ENCODE measurements at regions not wholly inside any gene's neighbourhood (a gene's known extent, or its start where the extent isn't known, plus 50 kb on each side); places are given as distances from the start of the nearest gene placed in this dataset.
A peak's percentile ranks its signal among the peaks of the same experiment; 100 is the strongest.

GRCh38 chr4:10201381-10202223 lies 85.0 kb upstream of the WDR1 start:
- DNase-seq, result no peak

GRCh38 chr4:10200869-10201268 lies 84.3 kb upstream of the WDR1 start:
- no peak for DNase-seq

- no peak for DNase-seq
Measured at GRCh38 chr4:10198365-10198764, 81.8 kb upstream of the WDR1 start.

- no peak for DNase-seq
Measured at GRCh38 chr4:10197952-10198351, 81.4 kb upstream of the WDR1 start.

- no peak for DNase-seq
Measured at GRCh38 chr4:10196191-10196590, 79.6 kb upstream of the WDR1 start.

- DNase-seq, result no peak
Measured at GRCh38 chr4:10192331-10192730, 75.7 kb upstream of the WDR1 start.

- DNase-seq, result no peak
Measured at GRCh38 chr4:10188400-10189004, 71.9 kb upstream of the WDR1 start.

GRCh38 chr4:10186228-10187214 lies 69.9 kb upstream of the WDR1 start:
- no peak for DNase-seq

GRCh38 chr4:10185518-10186227 lies 69.1 kb upstream of the WDR1 start:
- no peak for DNase-seq

GRCh38 chr4:10184501-10184938 lies 67.9 kb upstream of the WDR1 start:
- no peak for DNase-seq

GRCh38 chr4:10184041-10184440 lies 67.4 kb upstream of the WDR1 start:
- DNase-seq, result peak; percentile 65

- DNase-seq, result no peak
Measured at GRCh38 chr4:10183462-10183861, 66.9 kb upstream of the WDR1 start.

- DNase-seq, result no peak
Measured at GRCh38 chr4:10182446-10183424, 66.1 kb upstream of the WDR1 start.

GRCh38 chr4:10181745-10182445 lies 65.3 kb upstream of the WDR1 start:
- no peak for DNase-seq

- DNase-seq, result peak; percentile 53
Measured at GRCh38 chr4:10180927-10181744, 64.5 kb upstream of the WDR1 start.

- no peak for DNase-seq
Measured at GRCh38 chr4:10180603-10180926, 64.0 kb upstream of the WDR1 start.

- peak; percentile 62 for DNase-seq
Measured at GRCh38 chr4:10179957-10180602, 63.5 kb upstream of the WDR1 start.

GRCh38 chr4:10178763-10179162 lies 62.2 kb upstream of the WDR1 start:
- no peak for DNase-seq

GRCh38 chr4:10175626-10176025 lies 59.0 kb upstream of the WDR1 start:
- peak; percentile 13 for DNase-seq

All from fibroblast of upper back skin (primary cell).